ENCODE measurements at regions not wholly inside any gene's neighbourhood (a gene's known extent, or its start where the extent isn't known, plus 50 kb on each side); places are given as distances from the start of the nearest gene placed in this dataset.

- DNase-seq = no peak
These were observed 462.8 kb downstream of the MEIS1 start for GRCh38 chr2:66897691-66898150.

- DNase-seq = no peak
These were observed 464.2 kb downstream of the MEIS1 start for GRCh38 chr2:66899109-66899508.

- no peak for DNase-seq
These were observed 464.7 kb downstream of the MEIS1 start for GRCh38 chr2:66899648-66900047.

- no peak for DNase-seq
These were observed 466.4 kb downstream of the MEIS1 start for GRCh38 chr2:66901344-66901743.

- no peak for DNase-seq
These were observed 468.3 kb downstream of the MEIS1 start for GRCh38 chr2:66903183-66903582.

- no peak for DNase-seq
These were observed 469.0 kb downstream of the MEIS1 start for GRCh38 chr2:66903745-66904465.

- DNase-seq = no peak
These were observed 480.3 kb downstream of the MEIS1 start for GRCh38 chr2:66915237-66915636.

- no peak for DNase-seq
These were observed 477.8 kb upstream of the ETAA1 start for GRCh38 chr2:66919286-66919685.

GRCh38 chr2:66920415-66920814 lies 476.7 kb upstream of the ETAA1 start:
- DNase-seq = no peak

GRCh38 chr2:66925128-66925527 lies 472.0 kb upstream of the ETAA1 start:
- no peak for DNase-seq

- DNase-seq = no peak
These were observed 470.5 kb upstream of the ETAA1 start for GRCh38 chr2:66926594-66927112.

GRCh38 chr2:66929632-66930338 lies 467.3 kb upstream of the ETAA1 start:
- DNase-seq = no peak

- DNase-seq = no peak
These were observed 466.6 kb upstream of the ETAA1 start for GRCh38 chr2:66930339-66931220.

GRCh38 chr2:66938471-66938967 lies 458.6 kb upstream of the ETAA1 start:
- DNase-seq = no peak

GRCh38 chr2:66940080-66940479 lies 457.1 kb upstream of the ETAA1 start:
- no peak for DNase-seq

GRCh38 chr2:66948234-66948633 lies 448.9 kb upstream of the ETAA1 start:
- no peak for DNase-seq

- no peak for DNase-seq
These were observed 439.9 kb upstream of the ETAA1 start for GRCh38 chr2:66957198-66957597.

GRCh38 chr2:66957677-66958076 lies 439.5 kb upstream of the ETAA1 start:
- no peak for DNase-seq

GRCh38 chr2:66960161-66960560 lies 437.0 kb upstream of the ETAA1 start:
- no peak for DNase-seq

GRCh38 chr2:66962716-66963115 lies 434.4 kb upstream of the ETAA1 start:
- no peak for DNase-seq

GRCh38 chr2:66966631-66967030 lies 430.5 kb upstream of the ETAA1 start:
- DNase-seq = no peak

GRCh38 chr2:66968946-66969345 lies 428.2 kb upstream of the ETAA1 start:
- no peak for DNase-seq

GRCh38 chr2:66981074-66981473 lies 416.1 kb upstream of the ETAA1 start:
- no peak for DNase-seq

Measured in NCI-H1694 (cell line).